ENCODE measurements at regions not wholly inside any gene's neighbourhood (a gene's known extent, or its start where the extent isn't known, plus 50 kb on each side); places are given as distances from the start of the nearest gene placed in this dataset.

DNA sequence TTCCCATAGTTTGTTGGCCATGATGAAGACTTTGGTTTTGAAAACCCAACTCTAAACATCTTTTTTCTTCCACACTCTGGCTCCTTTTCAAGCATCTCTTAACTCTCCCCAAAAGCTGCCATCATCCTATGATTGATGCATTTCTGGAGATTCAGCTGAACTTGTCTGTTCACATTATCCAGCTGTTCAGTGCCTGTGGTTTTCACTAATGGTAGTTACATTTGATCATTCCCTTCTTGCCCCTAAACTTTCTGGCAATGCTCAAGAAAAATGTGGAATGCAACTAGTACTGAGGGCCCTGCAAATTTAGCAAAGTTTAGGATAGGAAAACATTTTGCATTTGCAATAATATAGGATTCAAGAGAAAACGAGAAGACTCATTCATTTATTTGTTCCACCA lies 267.5 kb downstream of the ENC1 start:
- H3K27me3 ChIP-seq (ENCODE audit: insufficient read depth) = no peaks in the 10 kb centered on the region
- no peak overlapping the region for H3K4me3 Mint-ChIP-seq
- ATAC-seq (no peak), DNase-seq (ENCODE audit: low spot score) (no peak)
- H3F3A ChIP-seq (replicated peaks; ENCODE audit: low read depth) = no peaks in the 10 kb centered on the region
- no peaks in the 10 kb centered on the region for H4K20me1 ChIP-seq (replicated peaks; ENCODE audit: insufficient read depth)
- no peak for TF ChIP-seq CREB1 (CRISPR knock-in tag; IDR thresholded peaks at IDR 0.05; ENCODE audit: low read depth)
- no peak for TF ChIP-seq ZNF331 (CRISPR knock-in tag; IDR thresholded peaks at IDR 0.05; ENCODE audit: low read depth)
- TF ChIP-seq ETS1 (IDR thresholded peaks at IDR 0.05) = no peak
- TF ChIP-seq JUNB (IDR thresholded peaks at IDR 0.05; ENCODE audit: unreplicated experiment) = no peak
- TF ChIP-seq, protein P1, sequence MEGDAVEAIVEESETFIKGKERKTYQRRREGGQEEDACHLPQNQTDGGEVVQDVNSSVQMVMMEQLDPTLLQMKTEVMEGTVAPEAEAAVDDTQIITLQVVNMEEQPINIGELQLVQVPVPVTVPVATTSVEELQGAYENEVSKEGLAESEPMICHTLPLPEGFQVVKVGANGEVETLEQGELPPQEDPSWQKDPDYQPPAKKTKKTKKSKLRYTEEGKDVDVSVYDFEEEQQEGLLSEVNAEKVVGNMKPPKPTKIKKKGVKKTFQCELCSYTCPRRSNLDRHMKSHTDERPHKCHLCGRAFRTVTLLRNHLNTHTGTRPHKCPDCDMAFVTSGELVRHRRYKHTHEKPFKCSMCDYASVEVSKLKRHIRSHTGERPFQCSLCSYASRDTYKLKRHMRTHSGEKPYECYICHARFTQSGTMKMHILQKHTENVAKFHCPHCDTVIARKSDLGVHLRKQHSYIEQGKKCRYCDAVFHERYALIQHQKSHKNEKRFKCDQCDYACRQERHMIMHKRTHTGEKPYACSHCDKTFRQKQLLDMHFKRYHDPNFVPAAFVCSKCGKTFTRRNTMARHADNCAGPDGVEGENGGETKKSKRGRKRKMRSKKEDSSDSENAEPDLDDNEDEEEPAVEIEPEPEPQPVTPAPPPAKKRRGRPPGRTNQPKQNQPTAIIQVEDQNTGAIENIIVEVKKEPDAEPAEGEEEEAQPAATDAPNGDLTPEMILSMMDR (conservative IDR thresholded peaks at IDR 0.05; ENCODE audit: low read depth in 2 of 2) = no peak
- H3K4me2 ChIP-seq = no peak overlapping the region
- H3K4me1 ChIP-seq (ENCODE audit: insufficient read depth) = no peaks in the 10 kb centered on the region
- H3K9me3 Mint-ChIP-seq = no peaks in the 10 kb centered on the region
- no peak overlapping the region for H3K27ac Mint-ChIP-seq
- no peak overlapping the region for H2AFZ ChIP-seq
- no peaks in the 10 kb centered on the region for H3K36me3 Mint-ChIP-seq (ENCODE audit: low read depth)
- 0 out of 2 replicates have a peak, but pooled peaks cover 2% of the 10 kb centered on the region for H3K9me2 ChIP-seq (ENCODE audit: insufficient read depth)
- no peaks in the 10 kb centered on the region for H3K79me2 ChIP-seq (replicated peaks; ENCODE audit: insufficient read depth)
- H3K4me3 ChIP-seq = no peak overlapping the region
- no peaks in the 10 kb centered on the region for H3K27me3 Mint-ChIP-seq (ENCODE audit: insufficient read depth, low read depth, poor library complexity)
- no peaks in the 10 kb centered on the region for H3K36me3 ChIP-seq (ENCODE audit: insufficient read depth)
- H3K4me1 Mint-ChIP-seq = peaks cover 3% of the 10 kb centered on the region; the same call in 1 of the 3 replicates
- H3K27ac ChIP-seq (ENCODE audit: low read depth) = no peak overlapping the region

- Histone ChIP-seq H3K4me1 (ENCODE audit: insufficient read depth) (no peaks in the 10 kb centered on the region), H3K27ac (ENCODE audit: low read depth) (no peak overlapping the region), H3K4me3 (no peak overlapping the region), H3K36me3 (ENCODE audit: insufficient read depth) (no peaks in the 10 kb centered on the region), H3K4me2 (no peak overlapping the region), H3F3A (replicated peaks; ENCODE audit: low read depth) (no peaks in the 10 kb centered on the region), H3K79me2 (replicated peaks; ENCODE audit: insufficient read depth) (no peaks in the 10 kb centered on the region), H4K20me1 (replicated peaks; ENCODE audit: insufficient read depth) (no peaks in the 10 kb centered on the region), H2AFZ (no peak overlapping the region), H3K27me3 (ENCODE audit: insufficient read depth) (no peaks in the 10 kb centered on the region), H3K9me2 (ENCODE audit: insufficient read depth) (0 out of 2 replicates have a peak, but pooled peaks cover 2% of the 10 kb centered on the region)
- Mint-ChIP-seq H3K36me3 (ENCODE audit: low read depth) (no peaks in the 10 kb centered on the region), H3K9me3 (no peaks in the 10 kb centered on the region), H3K27me3 (ENCODE audit: insufficient read depth, low read depth, poor library complexity) (no peaks in the 10 kb centered on the region), H3K27ac (no peak overlapping the region), H3K4me3 (no peak overlapping the region), H3K4me1 (peaks cover 6% of the 10 kb centered on the region; the same call in 2 of the 3 replicates)
- ATAC-seq = no peak
- no peak for DNase-seq (ENCODE audit: low spot score)
- TF ChIP-seq ETS1 (IDR thresholded peaks at IDR 0.05) (no peak), JUNB (IDR thresholded peaks at IDR 0.05; ENCODE audit: unreplicated experiment) (no peak), ZNF331 (CRISPR knock-in tag; IDR thresholded peaks at IDR 0.05; ENCODE audit: low read depth) (no peak), STAT1 (IDR thresholded peaks at IDR 0.05; ENCODE audit: unreplicated experiment) (no peak)
- TF ChIP-seq, protein P2, sequence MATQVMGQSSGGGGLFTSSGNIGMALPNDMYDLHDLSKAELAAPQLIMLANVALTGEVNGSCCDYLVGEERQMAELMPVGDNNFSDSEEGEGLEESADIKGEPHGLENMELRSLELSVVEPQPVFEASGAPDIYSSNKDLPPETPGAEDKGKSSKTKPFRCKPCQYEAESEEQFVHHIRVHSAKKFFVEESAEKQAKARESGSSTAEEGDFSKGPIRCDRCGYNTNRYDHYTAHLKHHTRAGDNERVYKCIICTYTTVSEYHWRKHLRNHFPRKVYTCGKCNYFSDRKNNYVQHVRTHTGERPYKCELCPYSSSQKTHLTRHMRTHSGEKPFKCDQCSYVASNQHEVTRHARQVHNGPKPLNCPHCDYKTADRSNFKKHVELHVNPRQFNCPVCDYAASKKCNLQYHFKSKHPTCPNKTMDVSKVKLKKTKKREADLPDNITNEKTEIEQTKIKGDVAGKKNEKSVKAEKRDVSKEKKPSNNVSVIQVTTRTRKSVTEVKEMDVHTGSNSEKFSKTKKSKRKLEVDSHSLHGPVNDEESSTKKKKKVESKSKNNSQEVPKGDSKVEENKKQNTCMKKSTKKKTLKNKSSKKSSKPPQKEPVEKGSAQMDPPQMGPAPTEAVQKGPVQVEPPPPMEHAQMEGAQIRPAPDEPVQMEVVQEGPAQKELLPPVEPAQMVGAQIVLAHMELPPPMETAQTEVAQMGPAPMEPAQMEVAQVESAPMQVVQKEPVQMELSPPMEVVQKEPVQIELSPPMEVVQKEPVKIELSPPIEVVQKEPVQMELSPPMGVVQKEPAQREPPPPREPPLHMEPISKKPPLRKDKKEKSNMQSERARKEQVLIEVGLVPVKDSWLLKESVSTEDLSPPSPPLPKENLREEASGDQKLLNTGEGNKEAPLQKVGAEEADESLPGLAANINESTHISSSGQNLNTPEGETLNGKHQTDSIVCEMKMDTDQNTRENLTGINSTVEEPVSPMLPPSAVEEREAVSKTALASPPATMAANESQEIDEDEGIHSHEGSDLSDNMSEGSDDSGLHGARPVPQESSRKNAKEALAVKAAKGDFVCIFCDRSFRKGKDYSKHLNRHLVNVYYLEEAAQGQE (IDR thresholded peaks at IDR 0.05; ENCODE audit: unreplicated experiment) = no peak
These were observed 267.9 kb downstream of the ENC1 start for GRCh38 chr5:74372502-74373064.

All from GM23338 (cell line).